Liver (tissue), 8 donors: ENCODE measurements at regions not wholly inside any gene's neighbourhood (a gene's known extent, or its start where the extent isn't known, plus 50 kb on each side); places are given as distances from the start of the nearest gene placed in this dataset.

Experiments used
- DNase-seq: peaks from one replicate; pipeline ENCODE4 v3.0.0-alpha.2; 2017; ENCODE audit warnings: low spot score
- H3K27ac ChIP-seq, 2 donors: one replicate each; pipeline ENCODE4 v1.7.0; 2013; ENCODE audit warnings: inconsistent platforms in 2 of 2, low read length in 2 of 2, control low read depth in 1 of 2, low read depth in 1 of 2, mild to moderate bottlenecking in 1 of 2
- H3K27me3 ChIP-seq, 4 donors: one replicate each; pipeline versions ENCODE4 v1.6.1 to v1.7.0; 2013; ENCODE audit warnings: low read length in 3 of 4, inconsistent platforms in 1 of 4, mild to moderate bottlenecking in 1 of 4, moderate library complexity in 1 of 4; ENCODE audit not compliant: control insufficient read depth in 4 of 4, insufficient read depth in 4 of 4
- H3K36me3 ChIP-seq, 4 donors: one replicate each; pipeline versions ENCODE4 v1.6.1 to v1.7.0; 2013; ENCODE audit warnings: low read length in 3 of 4, mild to moderate bottlenecking in 3 of 4, low read depth in 1 of 4, moderate library complexity in 1 of 4; ENCODE audit not compliant: control insufficient read depth in 4 of 4, insufficient read depth in 3 of 4
- H3K4me1 ChIP-seq, 4 donors: one replicate each; pipeline versions ENCODE4 v1.6.1 to v1.7.0; 2013; ENCODE audit warnings: low read length in 3 of 4, mild to moderate bottlenecking in 3 of 4, moderate library complexity in 1 of 4; ENCODE audit not compliant: control insufficient read depth in 4 of 4, insufficient read depth in 4 of 4
- H3K4me3 ChIP-seq, 3 donors: one replicate each; pipeline versions ENCODE4 v1.6.1 to v1.7.0; 2013; ENCODE audit warnings: low read length in 3 of 3, control low read depth in 1 of 3, low read depth in 1 of 3, mild to moderate bottlenecking in 1 of 3
- H3K9ac ChIP-seq, 2 donors: one replicate each; pipeline ENCODE4 v1.7.0; 2013; ENCODE audit warnings: low read length in 2 of 2, mild to moderate bottlenecking in 2 of 2, moderate library complexity in 2 of 2, control low read depth in 1 of 2, low read depth in 1 of 2
- H3K9me3 ChIP-seq, 4 donors: one replicate each; pipeline versions ENCODE4 v1.6.1 to v1.7.0; 2013; ENCODE audit warnings: low read length in 3 of 4; ENCODE audit not compliant: control insufficient read depth in 4 of 4
- CTCF ChIP-seq: fragments of 150-350 bp; IDR thresholded peaks from 2 replicates; pipeline ENCODE4 v1.5.1; 2017; ENCODE audit warnings: improper control_type of control experiment, low read depth, low read length; ENCODE audit not compliant: missing input control
- EGR1 ChIP-seq, 2 donors: IDR thresholded peaks; 2 replicates each; pipeline ENCODE4 v1.6.1; 2016 to 2018; ENCODE audit warnings: antibody characterized with exemption in 2 of 2, low read depth in 2 of 2
- FOXA1 ChIP-seq: IDR thresholded peaks from 2 replicates; pipeline ENCODE4 v1.6.1; 2016; ENCODE audit warnings: antibody characterized with exemption
- FOXA2 ChIP-seq: IDR thresholded peaks from 2 replicates; pipeline ENCODE4 v1.6.1; 2016; ENCODE audit warnings: antibody characterized with exemption
- GABPA ChIP-seq, 2 donors: IDR thresholded peaks in 1 of 2; conservative IDR thresholded peaks in 1 of 2; 2 replicates each; pipeline ENCODE4 v1.6.1; 2016; ENCODE audit warnings: antibody characterized with exemption in 2 of 2, mild to moderate bottlenecking in 1 of 2, moderate library complexity in 1 of 2
- HNF4A ChIP-seq, 2 donors: conservative IDR thresholded peaks; 2 replicates each; pipeline ENCODE4 v1.6.1; 2016; ENCODE audit warnings: antibody characterized with exemption in 2 of 2, mild to moderate bottlenecking in 2 of 2
- HNF4G ChIP-seq: IDR thresholded peaks from 2 replicates; pipeline ENCODE4 v1.6.1; 2016; ENCODE audit warnings: antibody characterized with exemption
- NR2F2 ChIP-seq: IDR thresholded peaks from 2 replicates; pipeline ENCODE4 v1.6.1; 2016; ENCODE audit warnings: antibody characterized with exemption
- RAD21 ChIP-seq, 2 donors: IDR thresholded peaks; 2 replicates each; pipeline ENCODE4 v1.6.1; 2016; ENCODE audit warnings: antibody characterized with exemption in 2 of 2, mild to moderate bottlenecking in 2 of 2
- SP1 ChIP-seq: IDR thresholded peaks from 2 replicates; pipeline ENCODE4 v1.6.1; 2018; ENCODE audit warnings: antibody characterized with exemption, mild to moderate bottlenecking
- YY1 ChIP-seq: IDR thresholded peaks from 2 replicates; pipeline ENCODE4 v1.6.1; 2016; ENCODE audit warnings: antibody characterized with exemption, mild to moderate bottlenecking
- WGBS: extraction: QIAGEN DNeasy Blood & Tissue Kit; methylation state at CpG from one replicate; pipeline ENCODE4 v1.1.7; 2013; 5-methylcytosine and 5-hydroxymethylcytosine counted together
- TF ChIP-seq, protein P1 (sequence below): IDR thresholded peaks from 2 replicates; pipeline ENCODE4 v1.6.1; 2016; ENCODE audit warnings: antibody characterized with exemption
- TF ChIP-seq, protein P2 (sequence below): IDR thresholded peaks from 2 replicates; pipeline ENCODE4 v1.6.1; 2016; ENCODE audit warnings: antibody characterized with exemption, mild to moderate bottlenecking
- TF ChIP-seq, protein P3 (sequence below): IDR thresholded peaks from 2 replicates; pipeline ENCODE4 v1.6.1; 2016; ENCODE audit warnings: antibody characterized with exemption
- donor health status: healthy.
- donor health status: healthy.
- donor health status: healthy.
- donor health status: healthy.
- donor health status: healthy.

- Histone ChIP-seq H3K27ac (peak overlapping the region; percentile 25 to 66), H3K4me1 (peaks cover 0 to 3% (median 1%) of the 10 kb centered on the region in 4 donors), H3K9ac (no peak overlapping the region), H3K9me3 (no peaks in the 10 kb centered on the region), H3K27me3 (no peaks in the 10 kb centered on the region), H3K36me3 (no peaks in the 10 kb centered on the region), H3K4me3 (no peak overlapping the region)
- WGBS: 61% methylated on average over 7 of the region's 7 CpGs
- no peak for DNase-seq
- TF ChIP-seq, protein P1, sequence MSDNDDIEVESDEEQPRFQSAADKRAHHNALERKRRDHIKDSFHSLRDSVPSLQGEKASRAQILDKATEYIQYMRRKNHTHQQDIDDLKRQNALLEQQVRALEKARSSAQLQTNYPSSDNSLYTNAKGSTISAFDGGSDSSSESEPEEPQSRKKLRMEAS: no peak
- no peak for TF ChIP-seq FOXA1
Measured at GRCh38 chr18:7370375-7370774, 139.5 kb downstream of the LRRC30 start.

GRCh38 chr18:7370802-7371201 is 139.9 kb downstream of the LRRC30 start:
- H3K4me1 ChIP-seq: peaks cover 0 to 3% (median 1%) of the 10 kb centered on the region in 4 donors
- no peaks in the 10 kb centered on the region for H3K27me3 ChIP-seq
- H3K9ac ChIP-seq: no peak overlapping the region
- H3K27ac ChIP-seq: peak overlapping the region in 1 of 2 donors; percentile 25
- H3K36me3 ChIP-seq: no peaks in the 10 kb centered on the region
- H3K4me3 ChIP-seq: no peak overlapping the region
- no peaks in the 10 kb centered on the region for H3K9me3 ChIP-seq
- WGBS: 59% methylated on average over 11 of the region's 11 CpGs
- DNase-seq: no peak
- TF ChIP-seq, protein P2, sequence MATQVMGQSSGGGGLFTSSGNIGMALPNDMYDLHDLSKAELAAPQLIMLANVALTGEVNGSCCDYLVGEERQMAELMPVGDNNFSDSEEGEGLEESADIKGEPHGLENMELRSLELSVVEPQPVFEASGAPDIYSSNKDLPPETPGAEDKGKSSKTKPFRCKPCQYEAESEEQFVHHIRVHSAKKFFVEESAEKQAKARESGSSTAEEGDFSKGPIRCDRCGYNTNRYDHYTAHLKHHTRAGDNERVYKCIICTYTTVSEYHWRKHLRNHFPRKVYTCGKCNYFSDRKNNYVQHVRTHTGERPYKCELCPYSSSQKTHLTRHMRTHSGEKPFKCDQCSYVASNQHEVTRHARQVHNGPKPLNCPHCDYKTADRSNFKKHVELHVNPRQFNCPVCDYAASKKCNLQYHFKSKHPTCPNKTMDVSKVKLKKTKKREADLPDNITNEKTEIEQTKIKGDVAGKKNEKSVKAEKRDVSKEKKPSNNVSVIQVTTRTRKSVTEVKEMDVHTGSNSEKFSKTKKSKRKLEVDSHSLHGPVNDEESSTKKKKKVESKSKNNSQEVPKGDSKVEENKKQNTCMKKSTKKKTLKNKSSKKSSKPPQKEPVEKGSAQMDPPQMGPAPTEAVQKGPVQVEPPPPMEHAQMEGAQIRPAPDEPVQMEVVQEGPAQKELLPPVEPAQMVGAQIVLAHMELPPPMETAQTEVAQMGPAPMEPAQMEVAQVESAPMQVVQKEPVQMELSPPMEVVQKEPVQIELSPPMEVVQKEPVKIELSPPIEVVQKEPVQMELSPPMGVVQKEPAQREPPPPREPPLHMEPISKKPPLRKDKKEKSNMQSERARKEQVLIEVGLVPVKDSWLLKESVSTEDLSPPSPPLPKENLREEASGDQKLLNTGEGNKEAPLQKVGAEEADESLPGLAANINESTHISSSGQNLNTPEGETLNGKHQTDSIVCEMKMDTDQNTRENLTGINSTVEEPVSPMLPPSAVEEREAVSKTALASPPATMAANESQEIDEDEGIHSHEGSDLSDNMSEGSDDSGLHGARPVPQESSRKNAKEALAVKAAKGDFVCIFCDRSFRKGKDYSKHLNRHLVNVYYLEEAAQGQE: no peak
- TF ChIP-seq EGR1 (IDR thresholded peaks at IDR 0.05; ENCODE audit: low read depth in 2 of 2) (no peak), HNF4A (conservative IDR thresholded peaks at IDR 0.05) (no peak), GABPA (IDR thresholded peaks at IDR 0.05 in 1 of 2, conservative IDR thresholded peaks at IDR 0.05 in 1 of 2) (peak in 1 of 2 donors; percentile 19), SP1 (peak; percentile 23), FOXA2 (no peak), RAD21 (IDR thresholded peaks at IDR 0.05) (peak in 1 of 2 donors; percentile 22), NR2F2 (peak; percentile 97), YY1 (no peak)
- TF ChIP-seq, protein P1: peak; percentile 13

GRCh38 chr18:7373441-7373840 is 142.6 kb downstream of the LRRC30 start:
- no peaks in the 10 kb centered on the region for H3K27me3 ChIP-seq
- H3K4me1 ChIP-seq: peaks cover 0 to 3% (median 1%) of the 10 kb centered on the region in 4 donors
- H3K9ac ChIP-seq: no peak overlapping the region
- WGBS: 76% methylated on average over 6 of the region's 6 CpGs
- TF ChIP-seq, protein P3, sequence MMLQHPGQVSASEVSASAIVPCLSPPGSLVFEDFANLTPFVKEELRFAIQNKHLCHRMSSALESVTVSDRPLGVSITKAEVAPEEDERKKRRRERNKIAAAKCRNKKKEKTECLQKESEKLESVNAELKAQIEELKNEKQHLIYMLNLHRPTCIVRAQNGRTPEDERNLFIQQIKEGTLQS: no peak
- no peak for TF ChIP-seq HNF4G
- TF ChIP-seq FOXA2: no peak
- no peak for TF ChIP-seq HNF4A (conservative IDR thresholded peaks at IDR 0.05)
- TF ChIP-seq, protein P1: no peak
- no peak for TF ChIP-seq YY1
- no peak for TF ChIP-seq EGR1 (IDR thresholded peaks at IDR 0.05; ENCODE audit: low read depth in 2 of 2)
- no peak for TF ChIP-seq CTCF
- no peak for TF ChIP-seq GABPA (IDR thresholded peaks at IDR 0.05 in 1 of 2, conservative IDR thresholded peaks at IDR 0.05 in 1 of 2)
- TF ChIP-seq SP1: no peak
- no peak for DNase-seq
- peaks cover 0 to 6% (median 3%) of the 10 kb centered on the region in 4 donors for H3K9me3 ChIP-seq
- no peak overlapping the region for H3K27ac ChIP-seq
- H3K36me3 ChIP-seq: no peaks in the 10 kb centered on the region
- H3K4me3 ChIP-seq: no peak overlapping the region
